ENCODE measurements at regions not wholly inside any gene's neighbourhood (a gene's known extent, or its start where the extent isn't known, plus 50 kb on each side); places are given as distances from the start of the nearest gene placed in this dataset.

GRCh38 chr3:117534138-117534537, 824.6 kb downstream of the TUSC7 start:
- Histone ChIP-seq H3K9me3 (ENCODE audit: control insufficient read depth, insufficient read depth, low read length) (no peaks in the 10 kb centered on the region), H3K27me3 (ENCODE audit: control insufficient read depth, insufficient read depth, low read length) (no peaks in the 10 kb centered on the region), H3K27ac (ENCODE audit: low read depth, low read length) (no peak overlapping the region), H3K4me3 (ENCODE audit: low read depth, low read length) (no peak overlapping the region)
- no peak for DNase-seq (ENCODE audit: low read depth, low spot score)
- no peak for TF ChIP-seq CTCF (IDR thresholded peaks at IDR 0.05; ENCODE audit: low read depth, low read length)
- ChIA-PET POLR2A (interaction anchor here (0.6 to 0.7 kb wide), 2 partner anchors 461 to 634 kb away, joined by 3 read pairs; no protein-coding TSS in a partner anchor), CTCF (interaction anchor here (1.3 kb wide), 1 partner anchor 763 kb away, joined by 4 read pairs; no protein-coding TSS in a partner anchor)

GRCh38 chr3:117536006-117536405, 826.4 kb downstream of the TUSC7 start:
- Histone ChIP-seq H3K27ac (ENCODE audit: low read depth, low read length) (no peak overlapping the region), H3K27me3 (ENCODE audit: control insufficient read depth, insufficient read depth, low read length) (no peaks in the 10 kb centered on the region), H3K4me3 (ENCODE audit: low read depth, low read length) (no peak overlapping the region), H3K9me3 (ENCODE audit: control insufficient read depth, insufficient read depth, low read length) (no peaks in the 10 kb centered on the region)
- POLR2A ChIA-PET = no interaction called here
- CTCF ChIA-PET = interaction anchor here (0.9 to 1.2 kb wide), 2 partner anchors 10 to 765 kb away, joined by 3 to 4 read pairs; no protein-coding TSS in a partner anchor
- TF ChIP-seq CTCF (IDR thresholded peaks at IDR 0.05; ENCODE audit: low read depth, low read length) = no peak
- DNase-seq (ENCODE audit: low read depth, low spot score) = no peak

GRCh38 chr3:117537949-117538348, 828.4 kb downstream of the TUSC7 start:
- no peak for TF ChIP-seq CTCF (IDR thresholded peaks at IDR 0.05; ENCODE audit: low read depth, low read length)
- POLR2A ChIA-PET = no interaction called here
- H3K27ac ChIP-seq (ENCODE audit: low read depth, low read length) = no peak overlapping the region

GRCh38 chr3:117539729-117540128, 830.1 kb downstream of the TUSC7 start:
- POLR2A ChIA-PET = interaction anchor here (0.6 kb wide), 1 partner anchor 59 kb away, joined by 3 read pairs; no protein-coding TSS in a partner anchor
- H3K4me3 ChIP-seq (ENCODE audit: low read depth, low read length) = no peak overlapping the region
- no peaks in the 10 kb centered on the region for H3K27me3 ChIP-seq (ENCODE audit: control insufficient read depth, insufficient read depth, low read length)
- no peak for TF ChIP-seq CTCF (IDR thresholded peaks at IDR 0.05; ENCODE audit: low read depth, low read length)
- no peaks in the 10 kb centered on the region for H3K9me3 ChIP-seq (ENCODE audit: control insufficient read depth, insufficient read depth, low read length)
- DNase-seq (ENCODE audit: low read depth, low spot score) = no peak
- CTCF ChIA-PET = interaction anchor here (0.7 to 1.7 kb wide), 3 partner anchors 10 to 769 kb away, joined by 3 to 4 read pairs (median 3); no protein-coding TSS in a partner anchor
- no peak overlapping the region for H3K27ac ChIP-seq (ENCODE audit: low read depth, low read length)

More at GRCh38 chr3:117537949-117538348, 828.4 kb downstream of the TUSC7 start:
- CTCF ChIA-PET = no interaction called here
- Histone ChIP-seq H3K9me3 (ENCODE audit: control insufficient read depth, insufficient read depth, low read length) (no peaks in the 10 kb centered on the region), H3K4me3 (ENCODE audit: low read depth, low read length) (no peak overlapping the region), H3K27me3 (ENCODE audit: control insufficient read depth, insufficient read depth, low read length) (no peaks in the 10 kb centered on the region)
- no peak for DNase-seq (ENCODE audit: low read depth, low spot score)

- ChIA-PET CTCF (interaction anchor here (0.7 to 1.7 kb wide), 3 partner anchors 9 to 770 kb away, joined by 3 to 4 read pairs (median 3); no protein-coding TSS in a partner anchor), POLR2A (no interaction called here)
- Histone ChIP-seq H3K9me3 (ENCODE audit: control insufficient read depth, insufficient read depth, low read length) (no peaks in the 10 kb centered on the region), H3K4me3 (ENCODE audit: low read depth, low read length) (no peak overlapping the region), H3K27me3 (ENCODE audit: control insufficient read depth, insufficient read depth, low read length) (no peaks in the 10 kb centered on the region), H3K27ac (ENCODE audit: low read depth, low read length) (no peak overlapping the region)
- no peak for TF ChIP-seq CTCF (IDR thresholded peaks at IDR 0.05; ENCODE audit: low read depth, low read length)
- DNase-seq (ENCODE audit: low read depth, low spot score) = no peak
Observed at GRCh38 chr3:117540597-117540996, 831.0 kb downstream of the TUSC7 start.
